IMR-90 (cell line): ENCODE measurements at regions not wholly inside any gene's neighbourhood (a gene's known extent, or its start where the extent isn't known, plus 50 kb on each side); places are given as distances from the start of the nearest gene placed in this dataset.

Experiments
- BHLHE40 ChIP-seq: fragments of 150-350 bp; IDR thresholded peaks from 2 replicates; pipeline ENCODE4 v1.6.1; 2016; ENCODE audit warnings: mild to moderate bottlenecking, low read depth, low read length
- CEBPB ChIP-seq: IDR thresholded peaks from 2 replicates; pipeline ENCODE4 v1.6.1; 2012; ENCODE audit warnings: low read depth, low read length, improper control_type of control experiment
- CHD1 ChIP-seq: IDR thresholded peaks from 2 replicates; pipeline ENCODE4 v1.6.1; 2012; ENCODE audit warnings: low read depth, low read length, improper control_type of control experiment
- CTCF ChIP-seq: conservative IDR thresholded peaks from 2 replicates; pipeline ENCODE4 v1.5.1; 2012; ENCODE audit warnings: mild to moderate bottlenecking, low read depth, low read length, improper control_type of control experiment
- MAZ ChIP-seq: IDR thresholded peaks from 2 replicates; pipeline ENCODE4 v1.6.1; 2012; ENCODE audit warnings: low read depth, mild to moderate bottlenecking, low read length, improper control_type of control experiment, moderate library complexity, borderline replicate concordance
- POLR2A ChIP-seq: IDR thresholded peaks from 2 replicates; pipeline ENCODE4 v1.6.1; 2012; ENCODE audit warnings: mild to moderate bottlenecking, low read depth, low read length

GRCh38 chr6:149190224-149190831, 127.2 kb upstream of the TAB2 start:
- TF ChIP-seq BHLHE40 (no peak), CTCF (0 out of 2 replicates have a peak, but pooled peaks have one; percentile 3), CHD1 (no peak), MAZ (no peak), CEBPB (no peak), POLR2A (no peak)
